ENCODE measurements at regions not wholly inside any gene's neighbourhood (a gene's known extent, or its start where the extent isn't known, plus 50 kb on each side); places are given as distances from the start of the nearest gene placed in this dataset.

DNA sequence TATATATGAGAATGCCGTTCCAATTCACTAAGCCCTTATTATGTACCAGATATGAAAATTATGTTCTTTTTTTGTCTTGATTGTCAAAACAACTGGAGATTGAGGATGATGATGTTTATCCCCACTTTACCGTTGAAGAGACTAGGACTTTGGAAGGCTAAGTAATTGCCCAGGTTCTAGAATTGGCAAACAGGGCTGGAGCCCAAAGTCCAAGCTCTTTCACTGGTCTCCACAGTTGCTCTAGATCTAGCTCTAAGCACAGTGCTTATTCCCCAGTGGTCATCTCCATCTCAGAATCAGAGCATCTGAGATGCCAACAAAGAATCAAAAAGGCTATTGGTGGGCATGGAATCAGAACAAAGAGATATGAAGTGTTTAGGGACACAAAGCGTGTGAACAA, 215.3 kb upstream of the FOXA2 start:
- no peaks in the 10 kb centered on the region for H3K27me3 ChIP-seq
- peaks cover 3 to 17% of the 10 kb centered on the region in 2 donors for H3K4me1 ChIP-seq
- TF ChIP-seq, protein P1, sequence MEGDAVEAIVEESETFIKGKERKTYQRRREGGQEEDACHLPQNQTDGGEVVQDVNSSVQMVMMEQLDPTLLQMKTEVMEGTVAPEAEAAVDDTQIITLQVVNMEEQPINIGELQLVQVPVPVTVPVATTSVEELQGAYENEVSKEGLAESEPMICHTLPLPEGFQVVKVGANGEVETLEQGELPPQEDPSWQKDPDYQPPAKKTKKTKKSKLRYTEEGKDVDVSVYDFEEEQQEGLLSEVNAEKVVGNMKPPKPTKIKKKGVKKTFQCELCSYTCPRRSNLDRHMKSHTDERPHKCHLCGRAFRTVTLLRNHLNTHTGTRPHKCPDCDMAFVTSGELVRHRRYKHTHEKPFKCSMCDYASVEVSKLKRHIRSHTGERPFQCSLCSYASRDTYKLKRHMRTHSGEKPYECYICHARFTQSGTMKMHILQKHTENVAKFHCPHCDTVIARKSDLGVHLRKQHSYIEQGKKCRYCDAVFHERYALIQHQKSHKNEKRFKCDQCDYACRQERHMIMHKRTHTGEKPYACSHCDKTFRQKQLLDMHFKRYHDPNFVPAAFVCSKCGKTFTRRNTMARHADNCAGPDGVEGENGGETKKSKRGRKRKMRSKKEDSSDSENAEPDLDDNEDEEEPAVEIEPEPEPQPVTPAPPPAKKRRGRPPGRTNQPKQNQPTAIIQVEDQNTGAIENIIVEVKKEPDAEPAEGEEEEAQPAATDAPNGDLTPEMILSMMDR (IDR thresholded peaks at IDR 0.05), result no peak
- no peak overlapping the region for H3K4me3 ChIP-seq
- intact Hi-C loops (cut with DNase I), result loop anchor here (5.0 to 10.0 kb wide), 4 partner anchors 77 to 545 kb away; partner anchors contain the start of gene THBD
- H3K36me3 ChIP-seq, result no peaks in the 10 kb centered on the region
- H3K9me3 ChIP-seq, result no peaks in the 10 kb centered on the region
- no peak for DNase-seq (ENCODE audit: low spot score in 2 of 2)
- no peak overlapping the region for H3K27ac ChIP-seq

DNA sequence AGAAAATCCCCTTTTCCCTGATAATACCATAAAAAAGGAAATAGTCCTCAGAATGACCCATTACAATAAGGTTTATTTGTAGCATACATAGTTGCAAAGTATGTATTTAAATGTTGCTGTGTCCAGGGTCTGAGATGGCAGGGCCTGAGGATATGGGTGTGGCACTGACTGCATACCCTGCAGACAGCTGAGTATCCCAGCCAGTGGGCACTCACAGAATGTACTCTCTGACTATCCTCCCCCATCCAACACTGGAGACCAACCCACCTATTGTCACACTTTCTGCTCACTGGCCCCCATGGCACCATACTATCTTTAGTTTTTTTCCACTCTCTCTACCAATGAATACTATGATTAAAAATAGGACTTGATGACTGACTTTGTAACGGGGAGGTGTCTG, 215.8 kb upstream of the FOXA2 start:
- no peaks in the 10 kb centered on the region for H3K27me3 ChIP-seq
- intact Hi-C loops (cut with DNase I), result no loop called here
- H3K4me3 ChIP-seq, result no peak overlapping the region
- H3K4me1 ChIP-seq, result peaks cover 0 to 17% of the 10 kb centered on the region in 2 donors
- TF ChIP-seq, protein P1 (IDR thresholded peaks at IDR 0.05), result no peak
- H3K27ac ChIP-seq, result no peak overlapping the region
- no peaks in the 10 kb centered on the region for H3K36me3 ChIP-seq
- DNase-seq (ENCODE audit: low spot score in 2 of 2), result no peak
- no peaks in the 10 kb centered on the region for H3K9me3 ChIP-seq

DNA sequence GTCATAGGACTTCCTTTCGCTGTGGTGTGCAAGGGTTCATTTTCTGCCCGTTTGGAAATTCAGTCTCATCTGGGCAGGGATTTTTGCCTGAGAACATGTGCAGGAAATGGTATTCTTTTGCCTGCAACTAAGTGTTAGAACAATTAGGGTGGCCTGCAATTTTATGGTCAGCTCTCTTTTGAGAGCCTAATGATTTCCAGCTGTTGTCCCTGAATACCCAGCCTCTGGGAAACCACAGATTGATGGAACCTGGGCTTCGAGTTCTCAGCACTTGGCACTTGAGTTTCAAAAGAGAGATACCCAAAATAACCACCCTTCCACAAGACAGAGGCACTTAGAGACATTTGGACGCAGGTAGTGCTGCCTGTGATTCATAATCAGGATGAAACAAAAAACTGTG, 217.2 kb upstream of the FOXA2 start:
- TF ChIP-seq, protein P1 (IDR thresholded peaks at IDR 0.05), result no peak
- Histone ChIP-seq H3K27me3 (no peaks in the 10 kb centered on the region), H3K4me1 (peaks cover 0 to 10% of the 10 kb centered on the region in 2 donors), H3K9me3 (no peaks in the 10 kb centered on the region), H3K4me3 (no peak overlapping the region), H3K27ac (no peak overlapping the region), H3K36me3 (no peaks in the 10 kb centered on the region)
- intact Hi-C loops (cut with DNase I), result no loop called here
- no peak for DNase-seq (ENCODE audit: low spot score in 2 of 2)

DNA sequence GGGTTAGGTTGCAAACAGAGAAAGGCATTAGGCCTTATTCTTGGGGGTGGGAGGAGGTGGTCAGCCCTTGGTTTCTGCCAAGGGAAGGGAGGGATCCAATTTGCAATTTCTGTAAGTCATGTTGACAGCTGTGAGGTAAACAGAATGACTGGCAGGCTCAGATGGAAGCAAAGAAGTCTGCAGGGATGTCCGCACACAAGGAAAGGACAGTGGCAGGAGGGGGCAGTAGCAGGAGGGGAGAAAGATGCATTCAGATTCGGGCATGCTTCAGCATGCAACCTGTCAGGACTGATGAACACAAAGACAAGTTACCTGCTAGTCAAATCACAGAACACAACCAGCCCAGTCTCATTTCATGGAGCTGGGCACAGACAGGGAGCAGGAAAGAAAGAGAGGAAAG, 217.9 kb upstream of the FOXA2 start:
- intact Hi-C loops (cut with DNase I), result no loop called here
- H3K4me3 ChIP-seq, result no peak overlapping the region
- no peak overlapping the region for H3K27ac ChIP-seq
- TF ChIP-seq, protein P1 (IDR thresholded peaks at IDR 0.05), result no peak
- H3K36me3 ChIP-seq, result no peaks in the 10 kb centered on the region
- DNase-seq (ENCODE audit: low spot score in 2 of 2), result no peak
- H3K27me3 ChIP-seq, result no peaks in the 10 kb centered on the region
- H3K4me1 ChIP-seq, result peaks cover 0 to 6% of the 10 kb centered on the region in 2 donors
- no peaks in the 10 kb centered on the region for H3K9me3 ChIP-seq

DNA sequence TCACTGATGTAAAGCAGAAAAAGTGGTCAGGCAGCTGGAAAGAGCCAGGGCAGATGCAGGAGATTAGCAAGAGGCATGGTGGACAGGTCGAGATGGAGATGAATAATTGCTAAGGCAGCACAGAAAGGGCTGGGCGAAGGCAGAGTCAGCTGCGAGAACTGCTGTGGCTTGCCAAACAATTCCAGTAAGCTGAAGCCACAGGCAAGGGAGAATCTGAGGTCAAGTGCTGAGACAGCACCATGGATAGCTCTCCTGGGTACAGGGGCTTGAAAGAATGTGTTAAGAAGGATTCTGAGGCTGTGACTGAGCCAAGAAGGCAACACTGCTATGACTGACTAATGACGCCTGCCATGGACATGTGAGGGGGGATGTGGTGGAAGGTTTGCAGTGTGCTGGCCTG, 220.8 kb upstream of the FOXA2 start:
- intact Hi-C loops (cut with DNase I), result no loop called here
- Histone ChIP-seq H3K27ac (no peak overlapping the region), H3K4me3 (no peak overlapping the region), H3K27me3 (no peaks in the 10 kb centered on the region), H3K4me1 (peaks cover 0 to 6% of the 10 kb centered on the region in 2 donors), H3K9me3 (no peaks in the 10 kb centered on the region), H3K36me3 (no peaks in the 10 kb centered on the region)
- peak in 1 of 2 donors; percentile 66 for DNase-seq (ENCODE audit: low spot score in 2 of 2)
- TF ChIP-seq, protein P1 (IDR thresholded peaks at IDR 0.05), result no peak

DNA sequence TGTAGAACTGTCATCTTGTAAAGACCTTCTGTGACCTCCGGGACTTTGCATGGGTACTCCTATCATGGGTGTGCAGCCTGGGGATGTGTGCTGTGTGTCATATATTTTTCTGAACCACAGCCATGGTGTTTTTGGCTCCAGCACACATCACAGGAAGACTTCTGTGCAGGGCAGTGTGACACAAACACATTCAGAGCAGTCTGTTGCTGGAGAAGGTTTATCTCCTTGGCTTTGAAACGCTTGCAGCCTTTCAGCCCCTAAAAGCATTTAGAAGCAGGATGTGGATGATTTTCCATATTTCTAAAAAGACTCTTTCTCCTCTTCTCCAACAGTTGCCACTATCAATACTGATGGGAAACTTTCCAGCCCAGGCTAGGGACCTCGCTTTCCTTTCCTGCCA, 221.6 kb upstream of the FOXA2 start:
- Histone ChIP-seq H3K27ac (no peak overlapping the region), H3K4me1 (peaks cover 0 to 6% of the 10 kb centered on the region in 2 donors), H3K9me3 (no peaks in the 10 kb centered on the region), H3K36me3 (no peaks in the 10 kb centered on the region), H3K27me3 (no peaks in the 10 kb centered on the region), H3K4me3 (no peak overlapping the region)
- intact Hi-C loops (cut with DNase I), result no loop called here
- TF ChIP-seq, protein P1 (IDR thresholded peaks at IDR 0.05), result no peak
- DNase-seq (ENCODE audit: low spot score in 2 of 2), result no peak
